Tibial artery (tissue), 4 donors: ENCODE measurements at regions not wholly inside any gene's neighbourhood (a gene's known extent, or its start where the extent isn't known, plus 50 kb on each side); places are given as distances from the start of the nearest gene placed in this dataset.

Experiments used
- DNase-seq, 2 donors: peaks; one replicate each; pipeline ENCODE4 v3.0.0-alpha.2; 2019
- H3K27ac ChIP-seq, 2 donors: fragments of 200-600 bp; sonication (generic) in 1 of 2; 1 replicate in 1 of 2; 2 replicates in 1 of 2; pipeline ENCODE4 v1.5.1; 2018 to 2019; ENCODE audit warnings: mild to moderate bottlenecking in 1 of 2
- H3K27me3 ChIP-seq, 2 donors: fragments of 200-600 bp; sonication (generic) in 1 of 2; one replicate each; pipeline versions ENCODE4 v1.5.1 to v1.6.0; 2016 to 2019
- H3K36me3 ChIP-seq, 3 donors: fragments of 200-600 bp; sonication (generic) in 2 of 3; one replicate each; pipeline ENCODE4 v1.5.1; 2016 to 2019; ENCODE audit warnings: mild to moderate bottlenecking in 2 of 3
- H3K4me1 ChIP-seq, 4 donors: fragments of 200-600 bp; sonication (generic) in 2 of 4; 1 replicate in 3 of 4; 2 replicates in 1 of 4; pipeline ENCODE4 v1.5.1; 2016 to 2019
- H3K4me3 ChIP-seq, 2 donors: fragments of 200-600 bp; sonication (generic) in 1 of 2; 1 replicate in 1 of 2; 2 replicates in 1 of 2; pipeline ENCODE4 v1.5.1; 2018 to 2019; ENCODE audit warnings: mild to moderate bottlenecking in 2 of 2
- H3K9me3 ChIP-seq, 3 donors: fragments of 200-600 bp; sonication (generic) in 1 of 3; one replicate each; pipeline ENCODE4 v1.5.1; 2016 to 2019
- intact Hi-C: fragments of 100-400 bp; cut with DNase I; formaldehyde crosslinking; loops from one replicate; pipeline ENCODE4 v1.15.0; 2023; ENCODE audit warnings: low total_unique reads
- TF ChIP-seq, protein P1 (sequence below), 2 experiments: fragments of 200-600 bp in 1 of 2; fragments of 450-650 bp in 1 of 2; IDR thresholded peaks; one replicate each; pipeline ENCODE4 v1.5.1; 2017 to 2019; ENCODE audit warnings: antibody characterized with exemption in 2 of 2, mild to moderate bottlenecking in 1 of 2, moderate library complexity in 1 of 2

DNA sequence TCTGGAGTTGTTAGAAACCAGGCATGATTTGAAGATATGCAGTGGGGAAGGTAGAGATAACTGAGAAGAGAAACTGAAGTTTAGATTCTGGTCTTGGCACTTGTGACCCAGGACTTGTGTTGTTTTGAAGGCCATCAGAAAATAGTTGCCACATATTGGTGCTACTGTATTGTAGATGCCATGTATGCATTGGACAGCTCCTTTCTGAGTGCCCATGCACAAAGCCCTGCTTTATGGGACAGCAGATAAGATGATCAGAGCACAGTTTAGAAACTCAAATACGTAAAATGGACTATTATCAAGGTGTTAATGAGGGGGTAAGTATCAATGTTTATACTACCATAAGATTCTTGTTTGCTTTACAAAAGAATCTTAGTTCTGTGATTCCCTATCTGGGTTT lies 84.9 kb downstream of the KIF4B start:
- intact Hi-C loops: no loop called here
- H3K27ac ChIP-seq: no peak overlapping the region
- no peaks in the 10 kb centered on the region for H3K36me3 ChIP-seq
- no peak overlapping the region for H3K4me3 ChIP-seq
- TF ChIP-seq, protein P1, sequence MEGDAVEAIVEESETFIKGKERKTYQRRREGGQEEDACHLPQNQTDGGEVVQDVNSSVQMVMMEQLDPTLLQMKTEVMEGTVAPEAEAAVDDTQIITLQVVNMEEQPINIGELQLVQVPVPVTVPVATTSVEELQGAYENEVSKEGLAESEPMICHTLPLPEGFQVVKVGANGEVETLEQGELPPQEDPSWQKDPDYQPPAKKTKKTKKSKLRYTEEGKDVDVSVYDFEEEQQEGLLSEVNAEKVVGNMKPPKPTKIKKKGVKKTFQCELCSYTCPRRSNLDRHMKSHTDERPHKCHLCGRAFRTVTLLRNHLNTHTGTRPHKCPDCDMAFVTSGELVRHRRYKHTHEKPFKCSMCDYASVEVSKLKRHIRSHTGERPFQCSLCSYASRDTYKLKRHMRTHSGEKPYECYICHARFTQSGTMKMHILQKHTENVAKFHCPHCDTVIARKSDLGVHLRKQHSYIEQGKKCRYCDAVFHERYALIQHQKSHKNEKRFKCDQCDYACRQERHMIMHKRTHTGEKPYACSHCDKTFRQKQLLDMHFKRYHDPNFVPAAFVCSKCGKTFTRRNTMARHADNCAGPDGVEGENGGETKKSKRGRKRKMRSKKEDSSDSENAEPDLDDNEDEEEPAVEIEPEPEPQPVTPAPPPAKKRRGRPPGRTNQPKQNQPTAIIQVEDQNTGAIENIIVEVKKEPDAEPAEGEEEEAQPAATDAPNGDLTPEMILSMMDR (IDR thresholded peaks at IDR 0.05): no peak
- no peaks in the 10 kb centered on the region for H3K27me3 ChIP-seq
- DNase-seq: no peak
- H3K9me3 ChIP-seq: no peaks in the 10 kb centered on the region
- H3K4me1 ChIP-seq: peaks cover 0 to 13% (median 5%) of the 10 kb centered on the region in 4 donors

DNA sequence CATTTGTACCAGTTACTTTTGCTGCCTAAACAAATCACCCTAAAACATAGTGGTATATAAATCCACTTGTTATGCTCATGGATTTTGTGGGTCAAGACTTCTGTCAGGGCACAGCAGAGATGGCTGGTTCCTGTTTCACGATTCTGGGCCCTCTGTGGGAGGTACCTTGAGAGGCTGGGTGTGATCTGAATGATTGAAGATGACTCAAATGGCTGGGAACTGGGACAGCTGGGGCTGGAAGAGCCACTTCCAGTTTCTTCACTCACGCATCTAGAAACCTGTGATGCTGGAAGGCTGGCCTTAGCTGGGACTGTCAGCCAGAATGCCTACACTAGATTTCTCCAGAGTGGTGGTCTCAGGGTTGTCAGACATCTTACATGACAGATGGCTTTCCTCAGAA lies 88.1 kb downstream of the KIF4B start:
- no peaks in the 10 kb centered on the region for H3K36me3 ChIP-seq
- no peaks in the 10 kb centered on the region for H3K4me1 ChIP-seq
- no peak for DNase-seq
- no peaks in the 10 kb centered on the region for H3K27me3 ChIP-seq
- TF ChIP-seq, protein P1 (IDR thresholded peaks at IDR 0.05): no peak
- no peaks in the 10 kb centered on the region for H3K9me3 ChIP-seq
- no peak overlapping the region for H3K4me3 ChIP-seq
- intact Hi-C loops: no loop called here
- no peak overlapping the region for H3K27ac ChIP-seq

DNA sequence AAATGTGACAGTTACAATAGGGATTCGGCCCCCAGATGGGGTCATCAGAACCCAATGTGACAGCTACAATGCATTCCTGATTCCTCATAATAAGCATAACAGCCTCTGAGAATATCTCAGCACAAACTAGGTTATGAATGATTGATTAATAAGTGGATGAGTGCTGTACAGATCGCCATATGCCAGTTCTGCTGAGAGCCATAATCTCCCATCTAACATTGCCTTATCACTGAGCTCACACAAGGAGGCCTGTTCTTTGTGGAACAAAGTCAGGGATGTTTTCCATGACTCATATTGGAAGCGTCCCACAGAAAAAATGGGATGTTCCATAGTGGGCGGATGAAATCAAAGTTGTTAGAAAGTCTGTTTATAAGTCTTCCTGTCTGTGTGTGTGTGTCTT lies 89.6 kb downstream of the KIF4B start:
- TF ChIP-seq, protein P1 (IDR thresholded peaks at IDR 0.05): no peak
- Histone ChIP-seq H3K27me3 (no peaks in the 10 kb centered on the region), H3K36me3 (no peaks in the 10 kb centered on the region), H3K27ac (no peak overlapping the region), H3K9me3 (no peaks in the 10 kb centered on the region), H3K4me1 (no peaks in the 10 kb centered on the region), H3K4me3 (no peak overlapping the region)
- intact Hi-C loops: no loop called here
- no peak for DNase-seq

DNA sequence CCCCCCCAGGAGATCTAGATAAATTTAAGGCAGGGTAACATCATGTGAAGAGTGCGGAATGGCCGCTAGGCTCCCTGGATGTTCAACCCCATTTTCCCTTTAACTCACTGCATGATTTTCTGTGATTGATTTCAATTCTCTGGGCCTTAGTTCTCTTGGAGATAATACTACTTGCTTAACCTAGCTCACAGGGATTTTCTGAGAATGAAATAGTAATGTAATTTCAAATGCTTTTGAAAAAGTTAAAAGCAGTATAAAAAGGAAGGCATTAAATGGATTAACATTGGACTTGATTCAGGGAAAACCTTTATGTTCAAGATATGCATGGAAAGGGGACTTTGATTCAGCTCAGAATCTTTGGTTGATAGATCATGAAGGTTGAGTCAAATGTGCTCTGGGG lies 90.9 kb downstream of the KIF4B start:
- H3K9me3 ChIP-seq: no peaks in the 10 kb centered on the region
- H3K4me3 ChIP-seq: no peak overlapping the region
- no peak overlapping the region for H3K27ac ChIP-seq
- no peaks in the 10 kb centered on the region for H3K27me3 ChIP-seq
- intact Hi-C loops: no loop called here
- TF ChIP-seq, protein P1 (IDR thresholded peaks at IDR 0.05): no peak
- no peak for DNase-seq
- no peaks in the 10 kb centered on the region for H3K36me3 ChIP-seq
- no peaks in the 10 kb centered on the region for H3K4me1 ChIP-seq

DNA sequence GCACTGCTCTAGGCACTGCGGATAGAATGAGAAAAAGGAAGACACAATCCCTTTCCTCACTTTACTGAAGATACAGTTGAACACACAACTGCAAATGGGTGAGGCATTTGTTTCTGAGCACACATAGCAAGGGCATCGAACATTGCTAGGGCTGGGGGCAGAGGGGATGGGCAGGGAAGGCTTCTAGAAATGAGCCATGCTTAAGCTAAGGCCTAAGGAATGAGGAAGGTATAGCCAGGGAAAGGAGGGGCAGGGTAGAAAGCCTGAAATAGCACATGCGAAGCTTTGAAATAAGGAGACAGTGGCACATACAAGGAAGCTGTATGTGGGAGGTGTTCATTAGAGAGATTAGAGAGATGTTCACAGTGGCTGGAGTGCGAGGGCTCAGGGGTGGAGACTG lies 92.7 kb downstream of the KIF4B start:
- Histone ChIP-seq H3K36me3 (no peaks in the 10 kb centered on the region), H3K9me3 (no peaks in the 10 kb centered on the region), H3K27me3 (no peaks in the 10 kb centered on the region), H3K4me3 (no peak overlapping the region), H3K4me1 (no peaks in the 10 kb centered on the region), H3K27ac (no peak overlapping the region)
- TF ChIP-seq, protein P1 (IDR thresholded peaks at IDR 0.05): no peak
- intact Hi-C loops: no loop called here
- DNase-seq: no peak

DNA sequence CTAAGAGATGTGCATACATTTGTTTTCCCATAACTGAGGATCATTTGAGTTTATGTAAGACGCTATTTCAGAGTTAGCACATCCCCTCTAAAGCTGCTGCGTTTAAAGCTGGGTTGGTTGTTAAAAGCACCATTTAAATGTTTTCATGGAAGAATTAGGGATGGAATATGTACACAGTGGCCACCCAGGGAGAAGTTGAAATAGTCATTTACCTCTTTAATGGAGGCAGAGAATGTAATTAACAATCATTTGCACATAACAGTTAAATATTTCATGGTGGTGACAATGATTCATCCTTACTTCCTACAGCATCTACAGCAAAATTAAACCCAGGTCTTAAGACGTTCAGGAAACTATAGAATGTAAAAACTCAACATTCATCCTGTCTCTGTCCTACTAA lies 100.3 kb downstream of the KIF4B start:
- TF ChIP-seq, protein P1 (IDR thresholded peaks at IDR 0.05): no peak
- intact Hi-C loops: no loop called here
- Histone ChIP-seq H3K4me1 (no peaks in the 10 kb centered on the region), H3K27ac (no peak overlapping the region), H3K9me3 (no peaks in the 10 kb centered on the region), H3K27me3 (no peaks in the 10 kb centered on the region), H3K36me3 (no peaks in the 10 kb centered on the region), H3K4me3 (no peak overlapping the region)
- DNase-seq: no peak
